GM10248 (cell line): ENCODE measurements at regions not wholly inside any gene's neighbourhood (a gene's known extent, or its start where the extent isn't known, plus 50 kb on each side); places are given as distances from the start of the nearest gene placed in this dataset.

Experiments
- CTCF ChIA-PET: fragments of 300-600 bp; sonication (Branson Sonifier 250); formaldehyde crosslinking; extraction: SDS; loops from one replicate; lab custom pipeline; 2021; ENCODE audit warnings: antibody characterized with exemption; lab: Yijun Ruan, JAX
- POLR2A ChIA-PET: fragments of 350-650 bp; sonication (Branson Sonifier 250); formaldehyde crosslinking; extraction: SDS; loops from one replicate; lab custom pipeline; 2020; ENCODE audit warnings: antibody characterized with exemption; lab: Yijun Ruan, JAX
- DNase-seq: peaks from one replicate; pipeline ENCODE4 v3.0.0; 2012; ENCODE audit errors: extremely low spot score
- CTCF ChIP-seq: IDR thresholded peaks from 2 replicates; pipeline ENCODE4 v1.5.1; 2012; ENCODE audit warnings: mild to moderate bottlenecking, low read depth; ENCODE audit errors: extremely low read depth, missing control alignments, control extremely low read depth

GRCh38 chr11:26131406-26131805 is 200.5 kb upstream of the ANO3 start:
- CTCF ChIA-PET: interaction anchor here (1.0 to 1.3 kb wide), 2 partner anchors 29 to 149 kb away, joined by 3 to 4 read pairs; no protein-coding TSS in a partner anchor
- POLR2A ChIA-PET: no interaction called here
- no peak for DNase-seq
- TF ChIP-seq CTCF: no peak

GRCh38 chr11:26134053-26134452 is 197.9 kb upstream of the ANO3 start:
- no peak for TF ChIP-seq CTCF
- ChIA-PET CTCF (interaction anchor here (1.1 to 3.9 kb wide), 3 partner anchors 12 to 153 kb away, joined by 3 to 55 read pairs (median 3); no protein-coding TSS in a partner anchor), POLR2A (no interaction called here)
- DNase-seq: no peak

- ChIA-PET POLR2A (no interaction called here), CTCF (interaction anchor here (1.1 to 3.9 kb wide), 3 partner anchors 13 to 153 kb away, joined by 3 to 55 read pairs (median 3); no protein-coding TSS in a partner anchor)
- no peak for DNase-seq
Observed at GRCh38 chr11:26134481-26135355, 197.2 kb upstream of the ANO3 start.

GRCh38 chr11:26137651-26138050 is 194.3 kb upstream of the ANO3 start:
- DNase-seq: no peak
- no peak for TF ChIP-seq CTCF
- ChIA-PET POLR2A (no interaction called here), CTCF (interaction anchor here (1.1 kb wide), 1 partner anchor 156 kb away, joined by 4 read pairs; no protein-coding TSS in a partner anchor)

More at GRCh38 chr11:26134481-26135355, 197.2 kb upstream of the ANO3 start:
- peak; percentile 48 for TF ChIP-seq CTCF

GRCh38 chr11:26142891-26143290 is 189.0 kb upstream of the ANO3 start:
- no peak for DNase-seq
- ChIA-PET POLR2A (no interaction called here), CTCF (no interaction called here)
- TF ChIP-seq CTCF: no peak

GRCh38 chr11:26143566-26144290 is 188.2 kb upstream of the ANO3 start:
- TF ChIP-seq CTCF: no peak

More at GRCh38 chr11:26143566-26144290, 188.2 kb upstream of the ANO3 start:
- ChIA-PET POLR2A (no interaction called here), CTCF (no interaction called here)
- no peak for DNase-seq
